ENCODE measurements at regions not wholly inside any gene's neighbourhood (a gene's known extent, or its start where the extent isn't known, plus 50 kb on each side); places are given as distances from the start of the nearest gene placed in this dataset.

GRCh38 chr5:178063277-178063676, 50.1 kb upstream of the N4BP3 start:
- H3K27me3 ChIP-seq (ENCODE audit: low read length) = peaks cover 49% of the 10 kb centered on the region
- TF ChIP-seq CTCF (conservative IDR thresholded peaks at IDR 0.05; ENCODE audit: low read depth, low read length) (no peak), EZH2phosphoT487 (IDR thresholded peaks at IDR 0.05; ENCODE audit: borderline replicate concordance, low read length) (no peak), EZH2 (IDR thresholded peaks at IDR 0.05; ENCODE audit: low read length, unreplicated experiment) (no peak)
- no peak for ATAC-seq
- H3K36me3 ChIP-seq (ENCODE audit: low read depth, low read length) = no peaks in the 10 kb centered on the region
- BruUV-seq (replicated peaks) = no TSS peak
- no peaks in the 10 kb centered on the region for H3K79me2 ChIP-seq (ENCODE audit: low read length)
- CTCF ChIA-PET = no interaction called here
- no peak overlapping the region for H3K4me2 ChIP-seq (ENCODE audit: low read length)
- no peak overlapping the region for H2AFZ ChIP-seq (ENCODE audit: low read length)
- H3F3A ChIP-seq (ENCODE audit: low read length, unreplicated experiment) = no peaks in the 10 kb centered on the region
- no peaks in the 10 kb centered on the region for H3K9me3 ChIP-seq (ENCODE audit: low read length)
- POLR2A ChIA-PET (ENCODE audit: unreplicated experiment) = no interaction called here
- intact Hi-C loops (cut with micrococcal nuclease) = no loop called here
- no peak overlapping the region for H3K4me3 ChIP-seq (ENCODE audit: low read length)
- no peaks in the 10 kb centered on the region for H4K20me1 ChIP-seq (ENCODE audit: low read length)
- H3K4me1 ChIP-seq (ENCODE audit: insufficient read depth, low read length) = no peaks in the 10 kb centered on the region
- H3K9me2 ChIP-seq (replicated peaks; ENCODE audit: low read length) = no peaks in the 10 kb centered on the region
- no peak overlapping the region for H3K27ac ChIP-seq (ENCODE audit: low read length)
- H3K9ac ChIP-seq (ENCODE audit: low read length) = no peak overlapping the region
- DNase-seq = peak; percentile 1

- CTCF ChIA-PET = no interaction called here
Observed at GRCh38 chr5:178058321-178059012, 54.9 kb upstream of the N4BP3 start.

More at GRCh38 chr5:178058321-178059012, 54.9 kb upstream of the N4BP3 start:
- no peak overlapping the region for H3K27ac ChIP-seq (ENCODE audit: low read length)
- H3F3A ChIP-seq (ENCODE audit: low read length, unreplicated experiment) = no peaks in the 10 kb centered on the region
- no peak overlapping the region for H2AFZ ChIP-seq (ENCODE audit: low read length)
- H3K9me3 ChIP-seq (ENCODE audit: low read length) = no peaks in the 10 kb centered on the region
- no peaks in the 10 kb centered on the region for H3K9me2 ChIP-seq (replicated peaks; ENCODE audit: low read length)
- ATAC-seq = no peak
- H3K4me3 ChIP-seq (ENCODE audit: low read length) = no peak overlapping the region
- DNase-seq = peak; percentile 2
- TF ChIP-seq CTCF (conservative IDR thresholded peaks at IDR 0.05; ENCODE audit: low read depth, low read length) (no peak), EZH2phosphoT487 (IDR thresholded peaks at IDR 0.05; ENCODE audit: borderline replicate concordance, low read length) (no peak), EZH2 (IDR thresholded peaks at IDR 0.05; ENCODE audit: low read length, unreplicated experiment) (no peak)
- H3K4me1 ChIP-seq (ENCODE audit: insufficient read depth, low read length) = no peaks in the 10 kb centered on the region
- no TSS peak for BruUV-seq (replicated peaks)
- intact Hi-C loops (cut with micrococcal nuclease) = no loop called here
- H3K9ac ChIP-seq (ENCODE audit: low read length) = no peak overlapping the region
- H4K20me1 ChIP-seq (ENCODE audit: low read length) = no peaks in the 10 kb centered on the region
- POLR2A ChIA-PET (ENCODE audit: unreplicated experiment) = no interaction called here
- H3K79me2 ChIP-seq (ENCODE audit: low read length) = no peaks in the 10 kb centered on the region
- peaks cover 52% of the 10 kb centered on the region for H3K27me3 ChIP-seq (ENCODE audit: low read length)
- no peak overlapping the region for H3K4me2 ChIP-seq (ENCODE audit: low read length)
- no peaks in the 10 kb centered on the region for H3K36me3 ChIP-seq (ENCODE audit: low read depth, low read length)

Data from PC-3 (cell line).